ENCODE measurements at regions not wholly inside any gene's neighbourhood (a gene's known extent, or its start where the extent isn't known, plus 50 kb on each side); places are given as distances from the start of the nearest gene placed in this dataset.
"Not testable (repeated sequence)": the region's sequence is repeated elsewhere in the genome, so short reads cannot be mapped to it uniquely, and the experiment has no call there.

- H3K4me1 ChIP-seq (ENCODE audit: insufficient read depth, low read length, poor library complexity, severe bottlenecking) = peaks cover 26% of the 10 kb centered on the region
- DNase-seq (ENCODE audit: low spot score) = no peak
- H3K36me3 ChIP-seq (ENCODE audit: insufficient read depth, low read length) = no peaks in the 10 kb centered on the region
- ChIA-PET CTCF (ENCODE audit: unreplicated experiment) (interaction anchor here (0.5 to 1.0 kb wide), 2 partner anchors 392 to 462 kb away, joined by 3 read pairs; no protein-coding TSS in a partner anchor), POLR2A (interaction anchor here (0.7 to 1.6 kb wide), 6 partner anchors 10 to 410 kb away, joined by 3 to 4 read pairs (median 3); no protein-coding TSS in a partner anchor)
- no peak overlapping the region for H3K4me3 ChIP-seq (ENCODE audit: low read depth, low read length, poor library complexity, severe bottlenecking)
- no peak overlapping the region for H3K27ac ChIP-seq (ENCODE audit: low read depth, low read length, poor library complexity, severe bottlenecking)
- intact Hi-C loops (cut with micrococcal nuclease; ENCODE audit: unreplicated experiment) = loop anchor here (5.0 kb wide), 2 partner anchors 98 to 812 kb away; partner anchors contain the start of gene CAB39
- no peaks in the 10 kb centered on the region for H3K9me3 ChIP-seq (ENCODE audit: low read length)
- TF ChIP-seq EZH2phosphoT487 (IDR thresholded peaks at IDR 0.05; ENCODE audit: borderline replicate concordance, low read depth, low read length) = no peak
- TF ChIP-seq CTCF (conservative IDR thresholded peaks at IDR 0.05; ENCODE audit: low read length) = no peak
- H3K79me2 ChIP-seq (ENCODE audit: insufficient read depth, low read depth, low read length) = no peaks in the 10 kb centered on the region
- BruUV-seq (replicated peaks) = no TSS peak
- no peaks in the 10 kb centered on the region for H4K20me1 ChIP-seq (ENCODE audit: insufficient read depth, low read length)
- no peak overlapping the region for H2AFZ ChIP-seq (ENCODE audit: low read length)
- H3K4me2 ChIP-seq (ENCODE audit: low read length) = peak overlapping the region; percentile 75; the same call in 1 of the 2 replicates
- no peaks in the 10 kb centered on the region for H3K9me2 ChIP-seq (ENCODE audit: insufficient read depth, low read length)
Measured at GRCh38 chr2:230614040-230614439, 98.6 kb upstream of the CAB39 start.

- H2AFZ ChIP-seq (ENCODE audit: low read length) = peak overlapping the region; percentile 61; the same call in 1 of the 2 replicates
- H3K36me3 ChIP-seq (ENCODE audit: insufficient read depth, low read length) = no peaks in the 10 kb centered on the region
- peak overlapping the region; percentile 45 for H3K4me3 ChIP-seq (ENCODE audit: low read depth, low read length, poor library complexity, severe bottlenecking)
- TF ChIP-seq CTCF (conservative IDR thresholded peaks at IDR 0.05; ENCODE audit: low read length) (peak; percentile 26; the same call in 1 of the 2 replicates), EZH2phosphoT487 (IDR thresholded peaks at IDR 0.05; ENCODE audit: borderline replicate concordance, low read depth, low read length) (no peak)
- H3K79me2 ChIP-seq (ENCODE audit: insufficient read depth, low read depth, low read length) = no peaks in the 10 kb centered on the region
- BruUV-seq (replicated peaks) = no TSS peak
- H3K27ac ChIP-seq (ENCODE audit: low read depth, low read length, poor library complexity, severe bottlenecking) = peak overlapping the region; percentile 57
- no peaks in the 10 kb centered on the region for H4K20me1 ChIP-seq (ENCODE audit: insufficient read depth, low read length)
- H3K9me3 ChIP-seq (ENCODE audit: low read length) = no peaks in the 10 kb centered on the region
- ChIA-PET POLR2A (interaction anchor here (0.6 to 1.6 kb wide), 5 partner anchors 54 to 469 kb away, joined by 3 to 4 read pairs (median 4); no protein-coding TSS in a partner anchor), CTCF (ENCODE audit: unreplicated experiment) (interaction anchor here (0.6 to 1.1 kb wide), 3 partner anchors 24 to 195 kb away, joined by 3 to 5 read pairs (median 3); no protein-coding TSS in a partner anchor)
- H3K9me2 ChIP-seq (ENCODE audit: insufficient read depth, low read length) = no peaks in the 10 kb centered on the region
- H3K4me2 ChIP-seq (ENCODE audit: low read length) = peak overlapping the region; percentile 75
- peaks cover 26% of the 10 kb centered on the region for H3K4me1 ChIP-seq (ENCODE audit: insufficient read depth, low read length, poor library complexity, severe bottlenecking)
- intact Hi-C loops (cut with micrococcal nuclease; ENCODE audit: unreplicated experiment) = loop anchor here (1.0 to 5.0 kb wide), 3 partner anchors 97 to 813 kb away; partner anchors contain the start of gene CAB39
- peak; percentile 96 for DNase-seq (ENCODE audit: low spot score)
Measured at GRCh38 chr2:230614913-230615332, 97.7 kb upstream of the CAB39 start.

GRCh38 chr2:230617256-230617706 is 95.4 kb upstream of the CAB39 start:
- DNase-seq (ENCODE audit: low spot score); CTCF ChIA-PET (ENCODE audit: unreplicated experiment); BruUV-seq (replicated peaks); H3K27ac ChIP-seq (ENCODE audit: low read depth, low read length, poor library complexity, severe bottlenecking); H3K4me2 ChIP-seq (ENCODE audit: low read length); H3K9me2 ChIP-seq (ENCODE audit: insufficient read depth, low read length); H3K4me3 ChIP-seq (ENCODE audit: low read depth, low read length, poor library complexity, severe bottlenecking); H3K9me3 ChIP-seq (ENCODE audit: low read length); H4K20me1 ChIP-seq (ENCODE audit: insufficient read depth, low read length); H3K79me2 ChIP-seq (ENCODE audit: insufficient read depth, low read depth, low read length); H3K36me3 ChIP-seq (ENCODE audit: insufficient read depth, low read length); intact Hi-C loops (cut with micrococcal nuclease; ENCODE audit: unreplicated experiment); H2AFZ ChIP-seq (ENCODE audit: low read length): not testable (repeated sequence)
- POLR2A ChIA-PET = interaction anchor here (0.8 to 1.3 kb wide), 2 partner anchors 23 to 114 kb away, joined by 3 read pairs; no protein-coding TSS in a partner anchor
- peaks cover 21% of the 10 kb centered on the region for H3K4me1 ChIP-seq (ENCODE audit: insufficient read depth, low read length, poor library complexity, severe bottlenecking)
